HepG2 (cell line): ENCODE measurements at regions not wholly inside any gene's neighbourhood (a gene's known extent, or its start where the extent isn't known, plus 50 kb on each side); places are given as distances from the start of the nearest gene placed in this dataset.

Experiments
- ATAC-seq: fragments of 200-7000 bp; cut with Tn5 transposase; 3 replicates; pipeline ENCODE4 v1.9.1; 2020; ENCODE audit warnings: mild to moderate bottlenecking, moderate library complexity
- BruUV-seq: library from RNA; stranded (reverse); fragments of 400-500 nt; replicated peaks from 2 replicates; lab custom pipeline; 2021; lab: Mats Ljungman, UMichigan
- CTCF ChIA-PET: fragments of 300-600 bp; formaldehyde crosslinking; extraction: SDS; loops from one replicate; lab custom pipeline; 2021; ENCODE audit warnings: low total read pairs, inconsistent platforms, low intra/inter-chr PET ratio; lab: Yijun Ruan, JAX
- POLR2A ChIA-PET: fragments of 350-600 bp; sonication (Branson Sonifier 250); formaldehyde crosslinking; loops from one replicate; lab custom pipeline; 2020; ENCODE audit warnings: antibody characterized with exemption, inconsistent platforms; lab: Yijun Ruan, JAX
- DNase-seq: peaks from one replicate; pipeline ENCODE4 v3.0.0-alpha.2; 2015; ENCODE audit warnings: low spot score
- FAIRE-seq: peaks from 3 replicates; lab custom pipeline; 2011; peaks lifted over from hg19 to GRCh38; lab: Jason Lieb, UNC
- H2AFZ ChIP-seq: one replicate; pipeline ENCODE4 v1.6.1; 2011; ENCODE audit warnings: low read length, inconsistent platforms
- H3K27ac ChIP-seq: fragments of 300-600 bp; 3 replicates; pipeline ENCODE4 v1.8.0; 2011; ENCODE audit warnings: mixed run types, mild to moderate bottlenecking, mixed read lengths, low read length, inconsistent platforms; ENCODE audit not compliant: insufficient read depth; ENCODE audit errors: extremely low read length
- H3K27me3 ChIP-seq, 2 experiments: fragments of 200-600 bp in 1 of 2; 2 replicates in 1 of 2; 3 replicates in 1 of 2; pipeline versions ENCODE4 v1.6.0 to v1.8.0; 2011; ENCODE audit warnings: low read length in 2 of 2, mild to moderate bottlenecking in 2 of 2, moderate library complexity in 2 of 2, inconsistent platforms in 1 of 2; ENCODE audit not compliant: insufficient read depth in 2 of 2, control insufficient read depth in 1 of 2
- H3K36me3 ChIP-seq, 2 experiments: fragments of 200-600 bp in 1 of 2; replicated peaks in 1 of 2; 2 replicates in 1 of 2; 3 replicates in 1 of 2; pipeline versions ENCODE4 v1.5.1 to v1.8.0; 2011; ENCODE audit warnings: low read length in 2 of 2, inconsistent platforms in 1 of 2; ENCODE audit not compliant: insufficient read depth in 2 of 2, control insufficient read depth in 1 of 2
- H3K4me1 ChIP-seq: 2 replicates; pipeline ENCODE4 v1.5.1; 2012; ENCODE audit warnings: low read length, inconsistent platforms; ENCODE audit not compliant: insufficient read depth
- H3K4me2 ChIP-seq: 2 replicates; pipeline ENCODE4 v1.6.0; 2011; ENCODE audit warnings: low read depth, low read length, inconsistent platforms
- H3K4me3 ChIP-seq, 3 experiments: fragments of 200-600 bp in 1 of 3; sonication (generic), shearing (Covaris generic) in 1 of 3; replicated peaks in 1 of 3; 2 replicates each; pipeline ENCODE4 v1.5.1; 2011 to 2016; ENCODE audit warnings: low read length in 3 of 3, inconsistent platforms in 2 of 3, low read depth in 2 of 3, mild to moderate bottlenecking in 2 of 3, control low read depth in 1 of 3, mixed read lengths in 1 of 3; ENCODE audit not compliant: insufficient read depth in 1 of 3
- H3K79me2 ChIP-seq: one replicate; pipeline ENCODE4 v1.6.1; 2011; ENCODE audit warnings: low read length, inconsistent platforms; ENCODE audit not compliant: insufficient read depth
- H3K9ac ChIP-seq: 2 replicates; pipeline ENCODE4 v1.6.0; 2011; ENCODE audit warnings: mild to moderate bottlenecking, low read depth, low read length, inconsistent platforms; ENCODE audit not compliant: insufficient read depth
- H3K9me3 ChIP-seq: 2 replicates; pipeline ENCODE4 v1.5.1; 2012; ENCODE audit warnings: mild to moderate bottlenecking, low read length
- H4K20me1 ChIP-seq: 2 replicates; pipeline ENCODE4 v1.6.0; 2011; ENCODE audit warnings: inconsistent platforms, mild to moderate bottlenecking, low read length, moderate library complexity; ENCODE audit not compliant: insufficient read depth
- ATRX ChIP-seq: sonication (generic); formaldehyde crosslinking; IDR thresholded peaks from 2 replicates; pipeline ENCODE4 v1.4.0; 2020; ENCODE audit warnings: missing genetic modification reagents, borderline replicate concordance
- ETV6 ChIP-seq: sonication (generic); formaldehyde crosslinking; conservative IDR thresholded peaks from 2 replicates; pipeline ENCODE4 v1.4.0; 2020; ENCODE audit warnings: missing genetic modification reagents
- FOXP1 ChIP-seq, 2 experiments: fragments of 450-650 bp in 1 of 2; IDR thresholded peaks; 2 replicates each; pipeline ENCODE4 v1.6.1; 2017 to 2018; ENCODE audit warnings: antibody characterized with exemption in 1 of 2
- JDP2 ChIP-seq: sonication (generic); formaldehyde crosslinking; IDR thresholded peaks from 2 replicates; pipeline ENCODE4 v1.8.1; 2022; ENCODE audit warnings: missing genetic modification reagents, borderline replicate concordance
- MYNN ChIP-seq: sonication (generic); formaldehyde crosslinking; IDR thresholded peaks from 2 replicates; pipeline ENCODE4 v1.4.0; 2020; ENCODE audit warnings: mild to moderate bottlenecking, low read depth, missing genetic modification reagents
- POLR2AphosphoS2 ChIP-seq: IDR thresholded peaks from 2 replicates; pipeline ENCODE4 v1.6.1; 2011; ENCODE audit warnings: low read depth, low read length, improper control_type of control experiment
- RFXANK ChIP-seq: IDR thresholded peaks from 2 replicates; pipeline ENCODE4 v1.6.1; 2016
- THYN1 ChIP-seq: sonication (generic); formaldehyde crosslinking; IDR thresholded peaks from 2 replicates; pipeline ENCODE4 v1.8.1; 2023; ENCODE audit warnings: low read depth, mild to moderate bottlenecking, moderate library complexity, missing genetic modification reagents, borderline replicate concordance
- ZEB1 ChIP-seq: IDR thresholded peaks from 2 replicates; pipeline ENCODE4 v1.6.1; 2012; ENCODE audit warnings: mild to moderate bottlenecking, low read depth, inconsistent platforms; ENCODE audit not compliant: insufficient replicate concordance
- ZNF263 ChIP-seq: sonication (generic); formaldehyde crosslinking; IDR thresholded peaks from 2 replicates; pipeline ENCODE4 v1.4.0; 2020; ENCODE audit warnings: missing genetic modification reagents
- ZNF282 ChIP-seq: fragments of 450-650 bp; IDR thresholded peaks from 2 replicates; pipeline ENCODE4 v1.6.1; 2018; ENCODE audit not compliant: partially characterized antibody
- WGBS: methylation state at CpG from one replicate; pipeline ENCODE4 v1.1.6; 2017; ENCODE audit warnings: low lambda C conversion rate; 5-methylcytosine and 5-hydroxymethylcytosine counted together
- in situ Hi-C: cut with HindIII; loops from 2 replicates; pipeline ENCODE4 v1.10.0; 2017; ENCODE audit warnings: low pct_unique_long_range_greater_than_20kb; ENCODE audit not compliant: extremely low pct_ligation_motif_present
- intact Hi-C: fragments of 100-400 bp; cut with micrococcal nuclease; formaldehyde crosslinking; loops from one replicate; pipeline ENCODE4 v1.10.0; 2022; ENCODE audit not compliant: unreplicated experiment
- TF ChIP-seq, protein P1 (sequence below): sonication (generic); formaldehyde crosslinking; IDR thresholded peaks from 2 replicates; pipeline ENCODE4 v1.4.0; 2020; ENCODE audit warnings: low read depth, missing genetic modification reagents

DNA sequence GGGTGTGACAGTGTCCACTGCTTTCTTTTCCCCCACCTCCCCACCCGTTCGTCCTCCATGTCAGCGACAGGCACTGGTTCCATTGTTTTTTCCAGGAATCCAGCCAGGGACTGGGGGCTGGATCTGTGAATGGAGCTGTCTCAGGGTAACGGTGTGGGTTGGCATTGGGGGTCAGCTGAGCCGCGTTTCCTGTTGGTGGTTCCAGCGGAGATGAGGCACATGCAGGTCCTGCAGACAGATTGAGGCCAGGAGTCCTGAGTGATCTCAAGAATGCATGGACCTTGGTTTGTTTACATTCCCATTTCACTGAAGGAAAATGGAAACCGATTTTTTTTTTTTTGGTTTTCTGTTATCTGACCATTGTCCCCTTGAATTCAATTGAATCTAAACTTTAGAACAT is 303.9 kb downstream of the FGF9 start (continued):
- no peak for TF ChIP-seq ZNF282

DNA sequence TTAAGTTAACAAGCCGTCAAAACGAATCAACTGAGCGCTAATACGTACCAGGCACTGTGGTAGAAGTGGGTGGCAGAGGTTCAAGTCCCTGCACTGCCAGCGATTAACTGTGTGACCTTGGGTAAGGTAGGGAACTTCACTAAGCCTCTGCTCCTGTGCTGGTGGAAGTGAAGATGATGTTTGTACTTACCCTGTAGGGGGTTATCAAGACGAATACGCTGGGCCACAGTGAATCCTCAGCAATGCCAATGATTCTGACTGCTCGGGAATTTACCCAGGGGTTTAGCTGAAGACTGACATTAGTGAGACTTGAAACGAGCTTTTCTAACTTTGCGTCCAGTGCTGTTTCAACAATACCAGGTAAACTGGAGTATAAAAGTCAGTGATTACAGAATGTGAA is 305.3 kb downstream of the FGF9 start:
- ATAC-seq = no peak
- WGBS = 54% methylated on average over 8 of the region's 10 CpGs
- peaks cover 9% of the 10 kb centered on the region for H3K4me1 ChIP-seq
- no peak overlapping the region for H2AFZ ChIP-seq
- in situ Hi-C loops = no loop called here
- H3K4me2 ChIP-seq = no peak overlapping the region
- H3K9ac ChIP-seq = no peak overlapping the region
- no peak for DNase-seq
- no peak for TF ChIP-seq RFXANK (CRISPR knock-in tag)
- no peak for TF ChIP-seq ZNF282
- no peak for TF ChIP-seq FOXP1 (IDR thresholded peaks at IDR 0.05)
- no peak for TF ChIP-seq FOXP1 (CRISPR knock-in tag; IDR thresholded peaks at IDR 0.05)
- no peak for TF ChIP-seq THYN1 (CRISPR knock-in tag)
- no peak for TF ChIP-seq JDP2 (CRISPR knock-in tag)
- no peak for TF ChIP-seq ZNF263 (CRISPR knock-in tag)
- no peak for TF ChIP-seq ETV6 (CRISPR knock-in tag)
- no peak for TF ChIP-seq ZEB1
- FAIRE-seq = no peak
- H4K20me1 ChIP-seq = no peaks in the 10 kb centered on the region
- peaks cover 0 to 2% of the 10 kb centered on the region in 2 experiments; a peak in 2 of 5 replicates for H3K27me3 ChIP-seq
- ChIA-PET POLR2A (no interaction called here), CTCF (no interaction called here)
- no peaks in the 10 kb centered on the region for H3K9me3 ChIP-seq
- no peaks in the 10 kb centered on the region for H3K79me2 ChIP-seq
- no peak overlapping the region for H3K4me3 ChIP-seq
- no peaks in the 10 kb centered on the region for H3K36me3 ChIP-seq
- H3K27ac ChIP-seq = no peak overlapping the region
- intact Hi-C loops = no loop called here
- BruUV-seq = no TSS peak

DNA sequence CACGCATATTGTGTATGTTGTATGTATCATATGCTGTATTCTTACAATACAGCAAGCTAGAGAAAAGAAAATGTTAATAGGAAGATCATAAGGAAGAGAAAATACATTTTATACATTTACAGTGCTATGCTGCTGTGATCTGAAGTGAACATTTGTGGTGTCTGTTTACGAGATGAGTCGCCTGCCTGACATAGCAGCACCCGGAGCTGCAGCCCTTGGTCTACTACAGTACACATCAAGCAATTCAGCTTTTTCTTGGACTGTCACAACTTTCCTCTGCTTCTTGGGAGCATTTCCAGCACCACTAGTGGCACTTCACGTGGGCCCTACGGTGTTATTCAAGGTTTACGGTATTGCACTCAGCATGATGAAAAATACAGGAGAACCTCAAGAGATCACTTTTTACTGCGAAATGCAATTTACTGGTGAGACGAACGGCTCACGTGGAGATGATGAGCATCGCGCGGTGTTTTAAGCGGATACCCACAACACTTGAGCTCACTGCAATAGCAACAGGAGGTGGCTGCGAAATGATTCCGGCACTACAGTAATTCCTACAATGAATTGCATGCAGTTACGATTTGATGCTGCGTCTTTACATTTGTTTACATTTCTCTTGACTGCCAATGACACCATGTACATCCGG is 308.4 kb downstream of the FGF9 start:
- POLR2A ChIA-PET = no interaction called here

More for the DNA sequence above, 308.4 kb downstream of the FGF9 start:
- ATAC-seq (no peak), DNase-seq (no peak), FAIRE-seq (no peak)
- TF ChIP-seq ATRX (CRISPR knock-in tag) (no peak), POLR2AphosphoS2 (no peak), MYNN (CRISPR knock-in tag) (no peak)
- TF ChIP-seq, protein P1, sequence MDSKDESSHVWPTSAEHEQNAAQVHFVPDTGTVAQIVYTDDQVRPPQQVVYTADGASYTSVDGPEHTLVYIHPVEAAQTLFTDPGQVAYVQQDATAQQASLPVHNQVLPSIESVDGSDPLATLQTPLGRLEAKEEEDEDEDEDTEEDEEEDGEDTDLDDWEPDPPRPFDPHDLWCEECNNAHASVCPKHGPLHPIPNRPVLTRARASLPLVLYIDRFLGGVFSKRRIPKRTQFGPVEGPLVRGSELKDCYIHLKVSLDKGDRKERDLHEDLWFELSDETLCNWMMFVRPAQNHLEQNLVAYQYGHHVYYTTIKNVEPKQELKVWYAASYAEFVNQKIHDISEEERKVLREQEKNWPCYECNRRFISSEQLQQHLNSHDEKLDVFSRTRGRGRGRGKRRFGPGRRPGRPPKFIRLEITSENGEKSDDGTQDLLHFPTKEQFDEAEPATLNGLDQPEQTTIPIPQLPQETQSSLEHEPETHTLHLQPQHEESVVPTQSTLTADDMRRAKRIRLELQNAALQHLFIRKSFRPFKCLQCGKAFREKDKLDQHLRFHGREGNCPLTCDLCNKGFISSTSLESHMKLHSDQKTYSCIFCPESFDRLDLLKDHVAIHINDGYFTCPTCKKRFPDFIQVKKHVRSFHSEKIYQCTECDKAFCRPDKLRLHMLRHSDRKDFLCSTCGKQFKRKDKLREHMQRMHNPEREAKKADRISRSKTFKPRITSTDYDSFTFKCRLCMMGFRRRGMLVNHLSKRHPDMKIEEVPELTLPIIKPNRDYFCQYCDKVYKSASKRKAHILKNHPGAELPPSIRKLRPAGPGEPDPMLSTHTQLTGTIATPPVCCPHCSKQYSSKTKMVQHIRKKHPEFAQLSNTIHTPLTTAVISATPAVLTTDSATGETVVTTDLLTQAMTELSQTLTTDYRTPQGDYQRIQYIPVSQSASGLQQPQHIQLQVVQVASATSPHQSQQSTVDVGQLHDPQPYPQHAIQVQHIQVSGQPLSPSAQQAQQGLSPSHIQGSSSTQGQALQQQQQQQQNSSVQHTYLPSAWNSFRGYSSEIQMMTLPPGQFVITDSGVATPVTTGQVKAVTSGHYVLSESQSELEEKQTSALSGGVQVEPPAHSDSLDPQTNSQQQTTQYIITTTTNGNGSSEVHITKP (CRISPR knock-in tag) = no peak
- CTCF ChIA-PET = no interaction called here
- intact Hi-C loops (no loop called here), in situ Hi-C loops (no loop called here)
- Histone ChIP-seq H3K4me3 (no peak overlapping the region), H3K9me3 (no peaks in the 10 kb centered on the region), H3K4me1 (peaks cover 9% of the 10 kb centered on the region), H3K79me2 (no peaks in the 10 kb centered on the region), H4K20me1 (no peaks in the 10 kb centered on the region), H2AFZ (no peak overlapping the region), H3K27ac (no peak overlapping the region), H3K27me3 (peaks cover 1 to 2% of the 10 kb centered on the region in 2 experiments; a peak in 3 of 5 replicates), H3K9ac (no peak overlapping the region), H3K36me3 (no peaks in the 10 kb centered on the region), H3K4me2 (no peak overlapping the region)
- no TSS peak for BruUV-seq
- 68% methylated on average over 20 of the region's 20 CpGs for WGBS
